Right cardiac atrium (tissue), 5 donors: ENCODE measurements at regions not wholly inside any gene's neighbourhood (a gene's known extent, or its start where the extent isn't known, plus 50 kb on each side); places are given as distances from the start of the nearest gene placed in this dataset.

Experiments used
- ATAC-seq, 2 donors: fragments of 200-7000 bp; cut with Tn5 transposase; one replicate each; pipeline versions ENCODE4 v1.8.0 to v1.9.1; 2020; ENCODE audit warnings: moderate library complexity in 2 of 2, mild to moderate bottlenecking in 1 of 2
- DNase-seq, 3 donors: peaks; one replicate each; pipeline ENCODE4 v3.0.0-alpha.2; 2020
- H3K27ac ChIP-seq: one replicate; pipeline ENCODE4 v1.5.1; 2013; ENCODE audit warnings: mild to moderate bottlenecking, low read length, control low read depth, moderate library complexity
- H3K27me3 ChIP-seq: one replicate; pipeline ENCODE4 v1.6.1; 2013; ENCODE audit not compliant: control insufficient read depth, insufficient read depth
- H3K4me1 ChIP-seq: one replicate; pipeline ENCODE4 v1.6.1; 2013; ENCODE audit warnings: low read length; ENCODE audit not compliant: control insufficient read depth, insufficient read depth
- H3K4me3 ChIP-seq: one replicate; pipeline ENCODE4 v1.5.1; 2013; ENCODE audit warnings: low read length, control low read depth
- H3K9me3 ChIP-seq: one replicate; pipeline ENCODE4 v1.6.1; 2013; ENCODE audit warnings: low read length; ENCODE audit not compliant: control insufficient read depth
- WGBS: extraction: QIAGEN DNeasy Blood & Tissue Kit; methylation state at CpG from one replicate; pipeline ENCODE4 v1.1.7; 2013; 5-methylcytosine and 5-hydroxymethylcytosine counted together
- intact Hi-C, 4 donors: fragments of 100-400 bp; cut with DNase I; formaldehyde crosslinking; loops; one replicate each; pipeline versions ENCODE4 v1.11.0 to v1.14.0; 2022 to 2023
- donor health status: healthy with polysubstance abuse.
- donor health status: DM: no; HTN: yes; CAD: no.
- donor health status: DM: no; HTN: no; CAD: no.
- donor health status: DM: no; HTN: yes; CAD: no; lungs with severe emphysema.
- donor health status: DM: yes; HTN: yes; CAD: no.

- ATAC-seq (peak; percentile 72 to 76), DNase-seq (peak; percentile 28 to 63 (median 53))
- Histone ChIP-seq H3K9me3 (no peaks in the 10 kb centered on the region), H3K4me3 (peak overlapping the region; percentile 95), H3K27me3 (no peaks in the 10 kb centered on the region), H3K27ac (peak overlapping the region; percentile 97), H3K4me1 (peaks cover 6% of the 10 kb centered on the region)
- WGBS, result 1% methylated on average over 20 of the region's 20 CpGs
- intact Hi-C loops, result loop anchor here in 2 of 4 donors (5.0 to 10.0 kb wide), 2 partner anchors 193 to 200 kb away; partner anchors contain the start of gene FOXN3 (in 1 of the 2)
Measured at GRCh38 chr14:89617481-89618329, 200.7 kb upstream of the FOXN3 start.

GRCh38 chr14:89616852-89617341, 199.9 kb upstream of the FOXN3 start:
- Histone ChIP-seq H3K27me3 (no peaks in the 10 kb centered on the region), H3K9me3 (no peaks in the 10 kb centered on the region), H3K4me3 (peak overlapping the region; percentile 95), H3K4me1 (peaks cover 6% of the 10 kb centered on the region), H3K27ac (no peak overlapping the region)
- DNase-seq, result no peak
- intact Hi-C loops, result loop anchor here in 2 of 4 donors (5.0 to 10.0 kb wide), 2 partner anchors 192 to 200 kb away; partner anchors contain the start of gene FOXN3 (in 1 of the 2)
- WGBS, result 22% methylated on average over 5 of the region's 5 CpGs
- ATAC-seq, result no peak

GRCh38 chr14:89616425-89616824, 199.4 kb upstream of the FOXN3 start:
- WGBS, result 49% methylated on average over 2 of the region's 2 CpGs
- H3K4me1 ChIP-seq, result peaks cover 6% of the 10 kb centered on the region
- DNase-seq (no peak), ATAC-seq (no peak)
- no peaks in the 10 kb centered on the region for H3K9me3 ChIP-seq
- H3K4me3 ChIP-seq, result peak overlapping the region; percentile 7
- H3K27me3 ChIP-seq, result no peaks in the 10 kb centered on the region
- H3K27ac ChIP-seq, result no peak overlapping the region
- intact Hi-C loops, result loop anchor here in 2 of 4 donors (5.0 to 10.0 kb wide), 2 partner anchors 192 to 199 kb away; partner anchors contain the start of gene FOXN3 (in 1 of the 2)

- WGBS, result 59% methylated on average over 3 of the region's 3 CpGs
- H3K4me3 ChIP-seq, result peak overlapping the region; percentile 7
- H3K4me1 ChIP-seq, result peaks cover 6% of the 10 kb centered on the region
- ATAC-seq (peak in 1 of 2 donors; percentile 44), DNase-seq (no peak)
- H3K27ac ChIP-seq, result no peak overlapping the region
- no peaks in the 10 kb centered on the region for H3K9me3 ChIP-seq
- no peaks in the 10 kb centered on the region for H3K27me3 ChIP-seq
- intact Hi-C loops, result loop anchor here in 2 of 4 donors (5.0 to 10.0 kb wide), 2 partner anchors 191 to 198 kb away; partner anchors contain the start of gene FOXN3 (in 1 of the 2)
Measured at GRCh38 chr14:89615421-89615820, 198.4 kb upstream of the FOXN3 start.

- H3K27ac ChIP-seq, result no peak overlapping the region
- intact Hi-C loops, result loop anchor here in 1 of 4 donors (10.0 kb wide), 1 partner anchor 189 kb away; no protein-coding TSS in a partner anchor
- no peak for ATAC-seq
- H3K9me3 ChIP-seq, result no peaks in the 10 kb centered on the region
- DNase-seq, result no peak
- 50% methylated on average over 4 of the region's 4 CpGs for WGBS
- H3K27me3 ChIP-seq, result no peaks in the 10 kb centered on the region
- H3K4me1 ChIP-seq, result peaks cover 9% of the 10 kb centered on the region
- H3K4me3 ChIP-seq, result no peak overlapping the region
Measured at GRCh38 chr14:89614009-89614691, 197.1 kb upstream of the FOXN3 start.

- DNase-seq (no peak), ATAC-seq (no peak)
- WGBS, result 75% methylated on average over 5 of the region's 5 CpGs
- peaks cover 9% of the 10 kb centered on the region for H3K4me1 ChIP-seq
- intact Hi-C loops, result loop anchor here in 1 of 4 donors (10.0 kb wide), 1 partner anchor 189 kb away; no protein-coding TSS in a partner anchor
- H3K4me3 ChIP-seq, result no peak overlapping the region
- no peaks in the 10 kb centered on the region for H3K9me3 ChIP-seq
- no peak overlapping the region for H3K27ac ChIP-seq
- H3K27me3 ChIP-seq, result no peaks in the 10 kb centered on the region
Measured at GRCh38 chr14:89613260-89614008, 196.4 kb upstream of the FOXN3 start.

GRCh38 chr14:89609500-89610100, 192.6 kb upstream of the FOXN3 start:
- no peak for DNase-seq
- H3K4me1 ChIP-seq, result peaks cover 9% of the 10 kb centered on the region
- no peak overlapping the region for H3K27ac ChIP-seq
- WGBS, result 81% methylated on average over 12 of the region's 12 CpGs
- ATAC-seq, result no peak
- no peaks in the 10 kb centered on the region for H3K9me3 ChIP-seq
- no peaks in the 10 kb centered on the region for H3K27me3 ChIP-seq
- intact Hi-C loops, result loop anchor here in 1 of 4 donors (10.0 kb wide), 1 partner anchor 185 kb away; no protein-coding TSS in a partner anchor
- no peak overlapping the region for H3K4me3 ChIP-seq

GRCh38 chr14:89607453-89607852, 190.4 kb upstream of the FOXN3 start:
- WGBS, result 85% methylated on average over 6 of the region's 6 CpGs
- no peak overlapping the region for H3K4me3 ChIP-seq
- H3K27me3 ChIP-seq, result no peaks in the 10 kb centered on the region
- ATAC-seq (no peak), DNase-seq (no peak)
- intact Hi-C loops, result no loop called here
- peaks cover 3% of the 10 kb centered on the region for H3K4me1 ChIP-seq
- no peaks in the 10 kb centered on the region for H3K9me3 ChIP-seq
- no peak overlapping the region for H3K27ac ChIP-seq

GRCh38 chr14:89603938-89604480, 187.0 kb upstream of the FOXN3 start:
- Histone ChIP-seq H3K4me3 (no peak overlapping the region), H3K27ac (no peak overlapping the region), H3K27me3 (no peaks in the 10 kb centered on the region), H3K4me1 (peaks cover 3% of the 10 kb centered on the region), H3K9me3 (no peaks in the 10 kb centered on the region)
- intact Hi-C loops, result no loop called here
- no peak for DNase-seq
- no peak for ATAC-seq
- 57% methylated on average over 10 of the region's 10 CpGs for WGBS
